HEK293 (cell line): ENCODE measurements at regions not wholly inside any gene's neighbourhood (a gene's known extent, or its start where the extent isn't known, plus 50 kb on each side); places are given as distances from the start of the nearest gene placed in this dataset.

Experiments used
- CTCF ChIP-seq: fragments of 450-650 bp; formaldehyde crosslinking; IDR thresholded peaks from 2 replicates; pipeline ENCODE4 v1.5.1; 2016; ENCODE audit warnings: missing biosample characterization, missing genetic modification characterization
- ZBTB17 ChIP-seq: fragments of 450-650 bp; formaldehyde crosslinking; IDR thresholded peaks from 2 replicates; pipeline ENCODE4 v1.5.1; 2016; ENCODE audit warnings: missing biosample characterization, missing genetic modification characterization
- ZNF10 ChIP-seq: fragments of 450-650 bp; formaldehyde crosslinking; IDR thresholded peaks from 2 replicates; pipeline ENCODE4 v1.5.1; 2017; ENCODE audit warnings: missing biosample characterization, missing genetic modification characterization
- ZNF248 ChIP-seq: fragments of 450-650 bp; formaldehyde crosslinking; IDR thresholded peaks from 2 replicates; pipeline ENCODE4 v1.5.1; 2017; ENCODE audit warnings: missing biosample characterization, missing genetic modification characterization
- ZNF335 ChIP-seq: fragments of 450-650 bp; formaldehyde crosslinking; conservative IDR thresholded peaks from 2 replicates; pipeline ENCODE4 v1.5.1; 2016; ENCODE audit warnings: missing biosample characterization, missing genetic modification characterization
- ZNF501 ChIP-seq: fragments of 450-650 bp; formaldehyde crosslinking; IDR thresholded peaks from 2 replicates; pipeline ENCODE4 v1.5.1; 2016; ENCODE audit warnings: missing biosample characterization, missing genetic modification characterization
- ZNF658 ChIP-seq: fragments of 450-650 bp; formaldehyde crosslinking; IDR thresholded peaks from 2 replicates; pipeline ENCODE4; 2016; ENCODE audit warnings: missing biosample characterization, missing genetic modification characterization
- TF ChIP-seq, protein P1 (sequence below): fragments of 450-650 bp; formaldehyde crosslinking; IDR thresholded peaks from 2 replicates; pipeline ENCODE4 v1.5.1; 2016; ENCODE audit warnings: missing biosample characterization, missing genetic modification characterization

DNA sequence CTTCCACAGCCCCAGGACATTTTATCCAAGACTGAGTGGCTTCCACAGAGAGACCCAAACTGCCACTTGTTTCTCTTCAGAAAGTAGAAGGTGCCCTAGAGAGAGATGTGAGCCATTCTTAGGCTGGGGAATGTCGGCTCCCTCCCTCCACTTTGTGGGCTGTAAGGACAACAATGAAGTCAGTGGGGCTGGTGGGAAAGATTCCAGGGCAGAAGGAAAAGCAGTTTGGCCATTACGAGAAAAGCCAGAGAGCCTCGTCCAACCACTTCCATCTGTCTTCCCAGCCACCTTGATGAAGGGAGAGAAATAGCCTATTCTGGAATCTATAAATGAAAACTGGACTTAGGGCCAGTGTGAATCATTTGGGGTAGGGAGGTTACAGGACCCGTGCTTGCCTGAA lies 382.5 kb downstream of the NXPE2 start:
- TF ChIP-seq ZNF10 (tag by site-specific recombination) = no peak
- no peak for TF ChIP-seq CTCF (tag by site-specific recombination)
- no peak for TF ChIP-seq ZNF335 (tag by site-specific recombination)
- no peak for TF ChIP-seq ZBTB17 (tag by site-specific recombination)
- no peak for TF ChIP-seq ZNF501 (tag by site-specific recombination)
- TF ChIP-seq, protein P1, sequence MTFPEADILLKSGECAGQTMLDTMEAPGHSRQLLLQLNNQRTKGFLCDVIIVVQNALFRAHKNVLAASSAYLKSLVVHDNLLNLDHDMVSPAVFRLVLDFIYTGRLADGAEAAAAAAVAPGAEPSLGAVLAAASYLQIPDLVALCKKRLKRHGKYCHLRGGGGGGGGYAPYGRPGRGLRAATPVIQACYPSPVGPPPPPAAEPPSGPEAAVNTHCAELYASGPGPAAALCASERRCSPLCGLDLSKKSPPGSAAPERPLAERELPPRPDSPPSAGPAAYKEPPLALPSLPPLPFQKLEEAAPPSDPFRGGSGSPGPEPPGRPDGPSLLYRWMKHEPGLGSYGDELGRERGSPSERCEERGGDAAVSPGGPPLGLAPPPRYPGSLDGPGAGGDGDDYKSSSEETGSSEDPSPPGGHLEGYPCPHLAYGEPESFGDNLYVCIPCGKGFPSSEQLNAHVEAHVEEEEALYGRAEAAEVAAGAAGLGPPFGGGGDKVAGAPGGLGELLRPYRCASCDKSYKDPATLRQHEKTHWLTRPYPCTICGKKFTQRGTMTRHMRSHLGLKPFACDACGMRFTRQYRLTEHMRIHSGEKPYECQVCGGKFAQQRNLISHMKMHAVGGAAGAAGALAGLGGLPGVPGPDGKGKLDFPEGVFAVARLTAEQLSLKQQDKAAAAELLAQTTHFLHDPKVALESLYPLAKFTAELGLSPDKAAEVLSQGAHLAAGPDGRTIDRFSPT (tag by site-specific recombination) = no peak
- no peak for TF ChIP-seq ZNF658 (tag by site-specific recombination)
- TF ChIP-seq ZNF248 = no peak
